ENCODE measurements at regions not wholly inside any gene's neighbourhood (a gene's known extent, or its start where the extent isn't known, plus 50 kb on each side); places are given as distances from the start of the nearest gene placed in this dataset.

DNA sequence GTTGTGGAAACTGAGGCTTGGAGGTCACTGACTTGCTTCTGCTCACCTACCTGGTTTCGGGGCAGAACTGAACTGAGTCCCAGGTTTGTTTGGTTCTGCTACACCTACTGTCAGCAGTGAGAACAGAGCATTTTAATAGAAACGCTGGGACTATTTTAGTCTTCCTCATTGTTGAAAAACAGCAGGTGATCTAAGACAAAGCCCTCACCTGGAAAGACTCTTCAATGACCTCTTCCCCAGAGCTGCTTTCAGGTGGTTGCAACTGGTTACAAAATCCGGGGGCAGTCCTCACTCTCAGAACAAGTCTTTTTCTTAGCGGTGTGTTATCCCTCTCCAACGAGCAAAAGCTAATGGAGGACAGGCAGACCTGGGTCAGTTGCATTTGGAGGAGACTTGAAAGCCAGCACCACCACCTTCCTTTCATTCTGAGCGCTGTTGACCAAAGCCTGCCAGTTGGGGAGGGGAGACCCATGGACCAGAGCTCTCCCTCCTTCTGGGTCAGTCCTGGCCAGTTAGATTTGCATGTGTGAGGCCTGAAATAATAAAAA, 217.0 kb downstream of the NCK2 start:
- TF ChIP-seq, protein P1, sequence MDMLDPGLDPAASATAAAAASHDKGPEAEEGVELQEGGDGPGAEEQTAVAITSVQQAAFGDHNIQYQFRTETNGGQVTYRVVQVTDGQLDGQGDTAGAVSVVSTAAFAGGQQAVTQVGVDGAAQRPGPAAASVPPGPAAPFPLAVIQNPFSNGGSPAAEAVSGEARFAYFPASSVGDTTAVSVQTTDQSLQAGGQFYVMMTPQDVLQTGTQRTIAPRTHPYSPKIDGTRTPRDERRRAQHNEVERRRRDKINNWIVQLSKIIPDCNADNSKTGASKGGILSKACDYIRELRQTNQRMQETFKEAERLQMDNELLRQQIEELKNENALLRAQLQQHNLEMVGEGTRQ (IDR thresholded peaks at IDR 0.05; ENCODE audit: low read depth, low read length): no peak
- TF ChIP-seq NFE2L2 (IDR thresholded peaks at IDR 0.05; ENCODE audit: low read depth, low read length) (no peak), MXI1 (IDR thresholded peaks at IDR 0.05; ENCODE audit: borderline replicate concordance, low read depth, low read length) (no peak), MAZ (IDR thresholded peaks at IDR 0.05; ENCODE audit: borderline replicate concordance, low read depth, low read length) (no peak), POLR2A (IDR thresholded peaks at IDR 0.05; ENCODE audit: low read depth, low read length) (no peak), CEBPB (IDR thresholded peaks at IDR 0.05; ENCODE audit: low read depth, low read length) (no peak), RCOR1 (IDR thresholded peaks at IDR 0.05; ENCODE audit: insufficient replicate concordance, low read length) (no peak), RFX5 (IDR thresholded peaks at IDR 0.05; ENCODE audit: low read depth, low read length) (no peak), SMC3 (IDR thresholded peaks at IDR 0.05; ENCODE audit: low read depth, low read length) (no peak), ELK1 (IDR thresholded peaks at IDR 0.05; ENCODE audit: borderline replicate concordance, low read depth, low read length) (no peak)
- no peak overlapping the region for H3K18ac ChIP-seq (ENCODE audit: low read depth, low read length)
- H3K4ac ChIP-seq (ENCODE audit: low read depth, low read length): no peak overlapping the region
- dilution Hi-C loops (cut with HindIII; ENCODE audit: low sequenced_read_pairs, unreplicated experiment) (no loop called here), in situ Hi-C loops (cut with MboI; ENCODE audit: low sequenced_read_pairs) (no loop called here), intact Hi-C loops (cut with micrococcal nuclease) (no loop called here)
- no peak for DNase-seq
- ATAC-seq (ENCODE audit: low read depth): no peak
- H2AFZ ChIP-seq (replicated peaks; ENCODE audit: low read length, poor library complexity): no peak overlapping the region
- CTCF ChIA-PET: interaction anchor here (1.1 kb wide), 1 partner anchor 27 kb away, joined by 3 read pairs; no protein-coding TSS in a partner anchor
- peaks cover 19% of the 10 kb centered on the region for H3K27me3 ChIP-seq (ENCODE audit: control insufficient read depth, insufficient read depth, low read length)
- no peak overlapping the region for H2BK20ac ChIP-seq (ENCODE audit: low read depth, low read length)
- no peak overlapping the region for H4K91ac ChIP-seq (ENCODE audit: insufficient read depth, low read depth, low read length)
- H3K9me1 ChIP-seq (ENCODE audit: insufficient read depth, low read length): no peaks in the 10 kb centered on the region
- no peak overlapping the region for H4K5ac ChIP-seq (ENCODE audit: low read depth, low read length)
- BruUV-seq (replicated peaks): no TSS peak
- no peak overlapping the region for H3K4me3 ChIP-seq (ENCODE audit: insufficient read depth, low read depth, low read length)
- no peak overlapping the region for H3K14ac ChIP-seq (replicated peaks; ENCODE audit: low read depth, low read length)
- POLR2A ChIA-PET (ENCODE audit: unreplicated experiment): no interaction called here
- H3K79me1 ChIP-seq (ENCODE audit: low read depth in 1 of 2, low read length in 2 of 2): no peaks in the 10 kb centered on the region
- H3K36me3 ChIP-seq (ENCODE audit: control insufficient read depth, insufficient read depth, low read length): no peaks in the 10 kb centered on the region
- H3K23ac ChIP-seq (ENCODE audit: low read depth, low read length): no peak overlapping the region
- H3K9ac ChIP-seq (ENCODE audit: low read depth, low read length): no peak overlapping the region
- 92% methylated on average over 2 of the region's 6 CpGs; no CpG with 5 or more reads in 1 of the 2 experiments for WGBS, 2 experiments (ENCODE audit: extremely low coverage in 2 of 2, insufficient read length in 1 of 2)
- no peaks in the 10 kb centered on the region for H3K4me1 ChIP-seq (ENCODE audit: control insufficient read depth, insufficient read depth, low read length)
- H2BK120ac ChIP-seq (ENCODE audit: low read depth, low read length): no peak overlapping the region
- H4K20me1 ChIP-seq (ENCODE audit: insufficient read depth, low read length): no peaks in the 10 kb centered on the region
- H4K8ac ChIP-seq (ENCODE audit: low read depth in 2 of 2, low read length in 2 of 2): no peak overlapping the region
- H3K9me3 ChIP-seq (ENCODE audit: control insufficient read depth, insufficient read depth, low read length): no peaks in the 10 kb centered on the region
- H3K4me2 ChIP-seq (ENCODE audit: low read depth, low read length): no peak overlapping the region
- no peak overlapping the region for H2BK5ac ChIP-seq (ENCODE audit: low read depth, low read length, poor library complexity, severe bottlenecking)
- no peak overlapping the region for H2BK15ac ChIP-seq (ENCODE audit: low read depth, low read length)
- H2AK9ac ChIP-seq (replicated peaks; ENCODE audit: low read depth, low read length, poor library complexity): no peak overlapping the region
- no peak overlapping the region for H2AK5ac ChIP-seq (ENCODE audit: low read depth, low read length)
- H3K56ac ChIP-seq (ENCODE audit: extremely low read depth, insufficient read depth, low read length): no peak overlapping the region
- H3K27ac ChIP-seq (ENCODE audit: insufficient read depth, low read length): no peak overlapping the region
